ENCODE measurements at regions not wholly inside any gene's neighbourhood (a gene's known extent, or its start where the extent isn't known, plus 50 kb on each side); places are given as distances from the start of the nearest gene placed in this dataset.

Small RNA genes in the stretch of these regions (small RNA-seq; reads per million reads assigned to genes)
- gene AC114755.3 = 0 reads per million in 2 experiments
